Panc1 (cell line): ENCODE measurements at regions not wholly inside any gene's neighbourhood (a gene's known extent, or its start where the extent isn't known, plus 50 kb on each side); places are given as distances from the start of the nearest gene placed in this dataset.

ENCODE experiments used
- POLR2AphosphoS5 ChIP-seq: IDR thresholded peaks from 2 replicates; pipeline ENCODE4 v1.6.1; 2012; ENCODE audit warnings: mild to moderate bottlenecking, low read depth, low read length, moderate library complexity
- REST ChIP-seq, 2 experiments: IDR thresholded peaks; 2 replicates each; pipeline ENCODE4 v1.6.1; 2011 to 2012; ENCODE audit warnings: low read depth in 2 of 2, control low read depth in 1 of 2, low read length in 1 of 2, mild to moderate bottlenecking in 1 of 2, moderate library complexity in 1 of 2; ENCODE audit not compliant: insufficient read depth in 1 of 2
- TF ChIP-seq, protein P1 (sequence below): fragments of 450-650 bp; IDR thresholded peaks from 2 replicates; pipeline ENCODE4 v1.5.1; 2017; ENCODE audit warnings: mild to moderate bottlenecking

DNA sequence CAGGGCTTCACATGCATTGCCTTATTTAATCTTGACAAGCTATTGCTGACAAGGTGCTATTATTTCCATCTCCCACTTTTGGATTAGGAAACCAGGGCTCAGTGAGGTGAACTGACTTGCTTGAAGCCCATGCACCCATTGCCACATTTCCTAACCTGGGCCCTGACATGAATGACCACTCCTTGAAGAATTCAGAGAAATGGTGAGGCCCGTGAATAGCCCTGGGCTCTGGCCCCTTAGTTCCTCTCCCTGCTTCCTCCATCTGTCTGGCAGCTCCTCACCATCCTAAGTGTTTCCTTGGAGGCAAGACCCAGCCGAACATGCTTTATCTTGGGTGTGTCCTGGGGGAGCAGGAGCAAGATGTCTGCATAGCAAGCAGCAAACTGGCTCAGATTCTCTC, 56.1 kb upstream of the NECTIN1 start:
- TF ChIP-seq, protein P1, sequence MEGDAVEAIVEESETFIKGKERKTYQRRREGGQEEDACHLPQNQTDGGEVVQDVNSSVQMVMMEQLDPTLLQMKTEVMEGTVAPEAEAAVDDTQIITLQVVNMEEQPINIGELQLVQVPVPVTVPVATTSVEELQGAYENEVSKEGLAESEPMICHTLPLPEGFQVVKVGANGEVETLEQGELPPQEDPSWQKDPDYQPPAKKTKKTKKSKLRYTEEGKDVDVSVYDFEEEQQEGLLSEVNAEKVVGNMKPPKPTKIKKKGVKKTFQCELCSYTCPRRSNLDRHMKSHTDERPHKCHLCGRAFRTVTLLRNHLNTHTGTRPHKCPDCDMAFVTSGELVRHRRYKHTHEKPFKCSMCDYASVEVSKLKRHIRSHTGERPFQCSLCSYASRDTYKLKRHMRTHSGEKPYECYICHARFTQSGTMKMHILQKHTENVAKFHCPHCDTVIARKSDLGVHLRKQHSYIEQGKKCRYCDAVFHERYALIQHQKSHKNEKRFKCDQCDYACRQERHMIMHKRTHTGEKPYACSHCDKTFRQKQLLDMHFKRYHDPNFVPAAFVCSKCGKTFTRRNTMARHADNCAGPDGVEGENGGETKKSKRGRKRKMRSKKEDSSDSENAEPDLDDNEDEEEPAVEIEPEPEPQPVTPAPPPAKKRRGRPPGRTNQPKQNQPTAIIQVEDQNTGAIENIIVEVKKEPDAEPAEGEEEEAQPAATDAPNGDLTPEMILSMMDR = no peak
- no peak for TF ChIP-seq POLR2AphosphoS5
- TF ChIP-seq REST (IDR thresholded peaks at IDR 0.05; ENCODE audit: insufficient read depth in 1 of 2, low read depth in 2 of 2, low read length in 1 of 2) = no peak
